Nephron (organoid): ENCODE measurements at regions not wholly inside any gene's neighbourhood (a gene's known extent, or its start where the extent isn't known, plus 50 kb on each side); places are given as distances from the start of the nearest gene placed in this dataset.

Source experiments
- H3K27ac Mint-ChIP-seq, 3 experiments: 2 replicates each; pipeline ENCODE4 v1.8.0; 2020; ENCODE audit warnings: mixed read lengths in 3 of 3, mild to moderate bottlenecking in 2 of 3, moderate library complexity in 1 of 3
- H3K27me3 Mint-ChIP-seq: 2 replicates; pipeline ENCODE4 v1.8.0; 2021; ENCODE audit warnings: low read depth, mild to moderate bottlenecking, moderate library complexity, mixed read lengths
- H3K36me3 Mint-ChIP-seq: 2 replicates; pipeline ENCODE4 v1.8.0; 2020; ENCODE audit warnings: low read depth, mixed read lengths
- H3K4me1 Mint-ChIP-seq: 2 replicates; pipeline ENCODE4 v1.8.0; 2020; ENCODE audit warnings: mixed read lengths
- H3K4me3 Mint-ChIP-seq, 3 experiments: 2 replicates each; pipeline ENCODE4 v1.8.0; 2020; ENCODE audit warnings: mild to moderate bottlenecking in 3 of 3, mixed read lengths in 3 of 3, moderate library complexity in 2 of 3
- H3K9me3 Mint-ChIP-seq: 2 replicates; pipeline ENCODE4 v1.8.0; 2020; ENCODE audit warnings: mixed read lengths
- TF ChIP-seq, protein P1 (sequence below), 3 experiments: fragments of 200-600 bp; sonication (generic); IDR thresholded peaks; one replicate each; pipeline ENCODE4 v1.5.0; 2021; ENCODE audit warnings: antibody characterized with exemption in 3 of 3; ENCODE audit not compliant: unreplicated experiment in 3 of 3

DNA sequence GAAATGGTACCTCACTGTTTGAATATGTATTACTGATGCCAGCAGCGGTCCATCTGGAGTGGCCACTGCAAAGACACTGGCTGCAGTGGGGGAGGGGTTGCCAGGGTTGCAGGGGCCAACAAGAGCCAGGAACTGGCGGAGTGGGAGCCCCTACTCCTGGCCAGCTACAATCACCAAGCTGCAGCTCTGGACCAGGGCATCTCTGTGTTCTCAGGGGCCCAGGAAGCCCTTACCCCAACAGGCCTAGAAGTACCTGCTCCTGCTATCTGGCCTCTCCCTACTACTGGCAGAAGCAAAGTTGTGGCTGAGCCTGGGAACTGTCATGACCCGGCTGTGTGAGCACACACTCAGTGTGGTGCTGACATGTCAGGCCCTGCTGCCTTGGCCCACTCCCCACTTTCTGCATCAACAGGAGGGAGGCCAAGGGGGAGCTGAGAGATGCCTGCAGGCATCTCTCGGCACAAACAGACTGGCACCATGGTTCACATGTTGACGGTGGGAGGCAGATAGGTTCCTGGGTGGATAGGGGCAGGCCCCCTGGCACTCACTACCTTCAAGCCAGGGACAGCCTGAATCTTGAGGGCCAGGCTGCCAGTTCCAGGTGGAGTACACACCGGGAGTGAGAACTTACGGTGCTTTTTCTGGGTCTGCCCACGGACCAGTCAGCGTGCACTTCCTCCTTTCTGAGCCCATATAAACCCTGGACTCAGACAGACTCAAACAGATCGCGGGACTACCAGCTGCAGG is 1188.0 kb downstream of the GRIK2 start:
- Mint-ChIP-seq H3K4me1 (no peaks in the 10 kb centered on the region), H3K27ac (no peak overlapping the region)
- TF ChIP-seq, protein P1, sequence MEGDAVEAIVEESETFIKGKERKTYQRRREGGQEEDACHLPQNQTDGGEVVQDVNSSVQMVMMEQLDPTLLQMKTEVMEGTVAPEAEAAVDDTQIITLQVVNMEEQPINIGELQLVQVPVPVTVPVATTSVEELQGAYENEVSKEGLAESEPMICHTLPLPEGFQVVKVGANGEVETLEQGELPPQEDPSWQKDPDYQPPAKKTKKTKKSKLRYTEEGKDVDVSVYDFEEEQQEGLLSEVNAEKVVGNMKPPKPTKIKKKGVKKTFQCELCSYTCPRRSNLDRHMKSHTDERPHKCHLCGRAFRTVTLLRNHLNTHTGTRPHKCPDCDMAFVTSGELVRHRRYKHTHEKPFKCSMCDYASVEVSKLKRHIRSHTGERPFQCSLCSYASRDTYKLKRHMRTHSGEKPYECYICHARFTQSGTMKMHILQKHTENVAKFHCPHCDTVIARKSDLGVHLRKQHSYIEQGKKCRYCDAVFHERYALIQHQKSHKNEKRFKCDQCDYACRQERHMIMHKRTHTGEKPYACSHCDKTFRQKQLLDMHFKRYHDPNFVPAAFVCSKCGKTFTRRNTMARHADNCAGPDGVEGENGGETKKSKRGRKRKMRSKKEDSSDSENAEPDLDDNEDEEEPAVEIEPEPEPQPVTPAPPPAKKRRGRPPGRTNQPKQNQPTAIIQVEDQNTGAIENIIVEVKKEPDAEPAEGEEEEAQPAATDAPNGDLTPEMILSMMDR (IDR thresholded peaks at IDR 0.05; ENCODE audit: unreplicated experiment in 3 of 3) = no peak

DNA sequence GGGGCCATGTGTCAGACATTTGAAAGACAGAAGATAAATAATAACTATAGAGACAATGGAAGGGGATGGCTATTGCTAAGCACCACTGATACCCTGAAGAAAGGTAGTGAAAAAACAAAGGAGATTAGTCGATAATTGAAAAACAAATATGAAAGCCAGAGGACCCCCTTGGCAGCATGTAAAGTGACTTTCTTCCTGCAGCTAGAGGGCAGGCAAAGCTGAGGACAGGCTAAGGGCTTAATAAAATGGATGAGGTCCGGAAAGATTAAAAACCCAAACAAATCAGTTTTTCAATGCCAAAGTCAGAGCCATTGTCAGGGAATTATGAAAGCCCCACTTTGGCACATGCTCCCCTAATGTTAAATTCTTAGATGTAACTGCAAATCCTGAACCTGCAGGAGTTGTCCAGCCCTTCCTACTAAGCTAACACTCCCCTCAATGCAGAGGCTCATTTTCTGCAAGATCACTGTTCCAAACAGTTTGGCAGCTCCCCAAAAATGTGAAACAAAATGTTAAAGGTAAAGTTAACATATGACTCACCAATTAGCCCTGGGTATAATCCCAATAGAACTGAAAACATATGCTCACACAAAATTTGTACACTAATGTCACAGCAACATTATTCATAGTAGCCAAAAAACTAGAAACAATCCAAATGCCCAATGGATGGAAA is 1177.9 kb downstream of the GRIK2 start:
- no peaks in the 10 kb centered on the region for H3K36me3 Mint-ChIP-seq
- H3K27ac Mint-ChIP-seq = no peak overlapping the region
- no peak overlapping the region for H3K4me3 Mint-ChIP-seq
- TF ChIP-seq, protein P1 (IDR thresholded peaks at IDR 0.05; ENCODE audit: unreplicated experiment in 3 of 3) = no peak
- no peaks in the 10 kb centered on the region for H3K27me3 Mint-ChIP-seq
- H3K9me3 Mint-ChIP-seq = no peaks in the 10 kb centered on the region
- H3K4me1 Mint-ChIP-seq = no peaks in the 10 kb centered on the region

More for the DNA sequence above, 1188.0 kb downstream of the GRIK2 start:
- Mint-ChIP-seq H3K36me3 (no peaks in the 10 kb centered on the region), H3K9me3 (peaks cover 8% of the 10 kb centered on the region), H3K4me3 (no peak overlapping the region), H3K27me3 (no peaks in the 10 kb centered on the region)

DNA sequence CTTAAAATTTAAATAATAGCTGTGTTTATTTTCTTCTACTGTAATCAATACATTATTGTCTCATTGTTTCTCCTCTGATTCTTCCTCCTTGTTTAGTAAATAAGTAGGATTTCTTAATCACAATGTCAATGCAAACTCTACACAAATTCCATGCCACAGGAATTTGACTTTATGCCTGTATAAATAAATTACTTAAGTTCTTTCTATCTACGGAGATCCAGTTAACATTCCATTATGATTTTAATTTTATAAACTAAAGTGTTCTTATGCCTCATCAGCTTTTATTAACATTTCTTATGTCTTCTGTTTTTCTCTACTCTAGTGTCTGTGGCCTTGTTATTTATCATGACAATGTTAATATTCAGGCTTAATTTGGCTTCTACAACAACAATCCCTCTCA is 1169.2 kb downstream of the GRIK2 start:
- H3K4me1 Mint-ChIP-seq = peaks cover 4% of the 10 kb centered on the region
- no peaks in the 10 kb centered on the region for H3K27me3 Mint-ChIP-seq

DNA sequence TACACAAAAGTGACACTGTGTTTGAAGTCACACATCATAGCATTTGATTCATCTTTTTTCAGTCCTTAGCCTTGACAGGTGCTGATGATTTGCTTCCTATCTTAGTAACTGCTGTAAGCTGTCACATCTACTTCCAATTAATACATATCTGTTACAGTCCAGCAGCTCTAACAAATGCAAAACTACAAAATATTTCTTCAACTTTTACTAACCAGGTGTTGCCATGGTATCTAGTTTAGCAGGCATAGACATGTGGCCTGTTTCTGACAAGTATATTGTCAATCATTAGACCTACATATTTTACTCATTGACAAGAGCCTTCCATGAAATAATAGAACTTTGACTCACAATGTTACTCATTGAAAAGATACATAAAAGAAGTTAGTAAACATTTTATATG is 1159.7 kb downstream of the GRIK2 start:
- no peak overlapping the region for H3K27ac Mint-ChIP-seq
- H3K4me1 Mint-ChIP-seq = no peaks in the 10 kb centered on the region
- no peak overlapping the region for H3K4me3 Mint-ChIP-seq
- TF ChIP-seq, protein P1 (IDR thresholded peaks at IDR 0.05; ENCODE audit: unreplicated experiment in 3 of 3) = no peak
- H3K9me3 Mint-ChIP-seq = peaks cover 6% of the 10 kb centered on the region
- no peaks in the 10 kb centered on the region for H3K36me3 Mint-ChIP-seq
- no peaks in the 10 kb centered on the region for H3K27me3 Mint-ChIP-seq

More for the DNA sequence above, 1169.2 kb downstream of the GRIK2 start:
- Mint-ChIP-seq H3K36me3 (no peaks in the 10 kb centered on the region), H3K4me3 (no peak overlapping the region), H3K27ac (no peak overlapping the region), H3K9me3 (no peaks in the 10 kb centered on the region)
- TF ChIP-seq, protein P1 (IDR thresholded peaks at IDR 0.05; ENCODE audit: unreplicated experiment in 3 of 3) = no peak

DNA sequence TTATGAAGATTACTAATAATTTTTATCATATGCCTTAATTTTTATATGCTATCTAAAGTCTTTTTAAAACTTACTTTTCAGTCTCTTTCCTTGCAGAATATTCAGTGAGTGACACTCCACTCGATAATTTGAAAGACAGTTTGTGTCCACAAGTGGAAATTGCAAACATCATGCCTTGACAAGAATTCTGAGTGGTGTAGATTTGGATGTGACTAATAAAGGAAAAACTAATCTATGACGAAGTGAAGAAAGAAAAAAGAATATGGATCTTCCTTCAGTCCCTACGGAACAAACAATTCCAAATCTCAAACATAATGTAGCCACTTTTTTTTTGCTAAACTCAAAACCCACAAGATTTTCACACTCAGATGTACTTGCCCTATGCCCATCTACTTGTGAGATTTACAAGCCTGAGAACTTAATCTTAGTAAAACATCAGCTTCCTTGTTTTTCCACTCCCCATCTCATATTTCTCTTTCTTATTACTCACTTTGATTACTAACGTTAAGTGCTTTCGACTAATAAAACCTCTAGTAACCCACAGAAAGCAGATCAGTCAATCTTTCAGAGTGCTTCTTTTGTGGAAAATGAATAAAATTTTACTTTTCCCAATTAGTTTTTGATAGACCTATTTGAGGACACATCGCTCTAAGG is 1155.8 kb downstream of the GRIK2 start:
- no peak overlapping the region for H3K27ac Mint-ChIP-seq
- no peaks in the 10 kb centered on the region for H3K36me3 Mint-ChIP-seq
- H3K27me3 Mint-ChIP-seq = no peaks in the 10 kb centered on the region
- H3K9me3 Mint-ChIP-seq = peaks cover 6% of the 10 kb centered on the region
- no peak overlapping the region for H3K4me3 Mint-ChIP-seq
- no peaks in the 10 kb centered on the region for H3K4me1 Mint-ChIP-seq
- TF ChIP-seq, protein P1 (IDR thresholded peaks at IDR 0.05; ENCODE audit: unreplicated experiment in 3 of 3) = no peak
